GM12892 (cell line): ENCODE measurements at regions not wholly inside any gene's neighbourhood (a gene's known extent, or its start where the extent isn't known, plus 50 kb on each side); places are given as distances from the start of the nearest gene placed in this dataset.

ENCODE experiments used
- DNase-seq: peaks from one replicate; pipeline ENCODE4 v3.0.0; 2011; ENCODE audit not compliant: insufficient read length
- FAIRE-seq: peaks from 2 replicates; lab custom pipeline; 2011; peaks lifted over from hg19 to GRCh38; lab: Jason Lieb, UNC
- POLR2A ChIP-seq: IDR thresholded peaks from 2 replicates; pipeline ENCODE4 v1.6.1; 2011; ENCODE audit warnings: low read depth, low read length, control low read depth
- POLR2AphosphoS5 ChIP-seq: IDR thresholded peaks from 2 replicates; pipeline ENCODE4 v1.6.1; 2011; ENCODE audit warnings: low read depth, low read length, control low read depth
- TAF1 ChIP-seq: IDR thresholded peaks from 2 replicates; pipeline ENCODE4 v1.6.1; 2011; ENCODE audit warnings: low read depth, mild to moderate bottlenecking, control low read depth, low read length, borderline replicate concordance

DNA sequence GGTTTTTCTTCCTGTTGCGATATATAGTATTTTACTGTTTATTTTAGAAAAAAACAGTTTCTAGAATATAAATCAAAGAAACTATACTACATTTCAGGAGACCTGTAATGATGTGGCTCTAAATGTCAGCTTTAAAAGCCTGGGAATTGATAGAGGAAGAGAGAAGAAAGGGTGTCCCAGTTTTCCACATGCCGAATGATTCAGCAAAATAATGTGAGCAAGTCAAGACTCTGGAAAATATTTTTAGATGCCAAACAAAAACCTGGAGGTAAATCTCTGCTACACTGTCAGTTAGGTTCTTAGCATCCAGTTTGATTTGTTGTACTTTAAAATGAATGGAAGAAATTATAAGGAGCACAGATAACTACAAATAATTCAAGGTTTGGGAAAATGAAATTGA is 67.1 kb upstream of the DSG1 start:
- TF ChIP-seq TAF1 (no peak), POLR2AphosphoS5 (no peak), POLR2A (no peak)
- no peak for DNase-seq
- FAIRE-seq = no peak

GRCh38 chr18:31252522-31252921 is 65.4 kb upstream of the DSG1 start:
- DNase-seq (no peak), FAIRE-seq (peak; percentile 87)
- no peak for TF ChIP-seq TAF1
- TF ChIP-seq POLR2AphosphoS5 = no peak
- no peak for TF ChIP-seq POLR2A

GRCh38 chr18:31255953-31256352 is 62.0 kb upstream of the DSG1 start:
- TF ChIP-seq POLR2AphosphoS5 (no peak), TAF1 (no peak), POLR2A (no peak)

DNA sequence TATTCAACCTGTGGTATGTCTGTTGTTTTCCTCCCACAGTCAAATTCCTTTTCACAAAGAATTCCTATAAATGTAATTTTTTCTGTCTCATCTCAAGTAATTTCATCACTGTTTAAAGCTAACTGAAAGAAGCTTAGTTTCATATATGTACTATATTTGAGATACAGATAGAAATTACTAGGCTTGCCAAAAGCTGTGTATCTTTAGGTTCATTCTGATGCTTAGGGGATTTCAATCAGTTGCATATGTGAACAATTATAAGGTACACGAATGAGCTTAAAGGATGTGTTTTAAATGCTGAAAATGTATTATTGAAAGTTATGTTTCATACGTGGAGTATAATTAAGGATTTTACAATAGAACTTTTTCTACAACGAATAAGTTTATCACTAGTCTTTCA is 59.2 kb upstream of the DSG1 start:
- no peak for DNase-seq
- TF ChIP-seq TAF1 = no peak
- TF ChIP-seq POLR2A = no peak
- no peak for FAIRE-seq

More at GRCh38 chr18:31255953-31256352, 62.0 kb upstream of the DSG1 start:
- no peak for DNase-seq
- FAIRE-seq = peak; percentile 57

DNA sequence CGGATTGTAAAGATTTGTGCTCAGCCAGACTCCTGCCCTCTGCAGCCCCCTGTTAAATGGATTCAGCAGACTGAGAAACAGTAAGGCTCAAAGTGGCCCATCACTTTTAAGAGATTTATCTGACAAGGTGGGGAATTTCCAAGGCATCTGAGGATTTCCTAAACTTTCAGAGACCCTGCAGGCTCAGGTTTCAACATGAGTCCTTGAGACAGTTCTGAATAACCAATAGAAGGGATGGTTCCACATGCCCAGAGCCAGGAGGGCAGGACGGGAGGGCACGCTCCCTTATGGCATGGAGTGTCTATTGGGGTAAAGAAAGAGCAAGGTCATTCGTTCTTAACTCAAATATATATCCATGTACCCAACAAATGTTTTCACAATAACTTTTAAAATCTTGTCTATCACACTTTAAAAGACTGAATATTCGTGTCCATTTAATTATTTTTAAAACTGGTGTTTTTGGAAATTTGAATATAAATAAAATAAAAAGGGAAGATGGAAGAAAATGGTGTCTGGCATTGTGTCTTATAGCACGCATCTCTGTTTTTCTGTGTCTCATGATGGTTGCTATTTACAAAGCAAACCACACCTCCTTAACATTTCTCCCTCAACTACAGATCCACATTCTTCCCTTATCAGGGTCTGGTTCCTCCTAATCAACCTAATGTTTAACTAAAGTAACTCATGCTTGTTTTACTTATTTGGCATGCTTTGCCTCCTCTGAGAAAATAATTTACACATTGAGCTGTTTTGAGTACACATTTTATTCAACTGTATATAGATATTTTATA is 56.0 kb upstream of the DSG1 start:
- FAIRE-seq = peak; percentile 60
- DNase-seq = no peak
- TF ChIP-seq TAF1 (peak; percentile 31; the same call in 1 of the 2 replicates), POLR2A (no peak), POLR2AphosphoS5 (no peak)

GRCh38 chr18:31267823-31268481 is 50.0 kb upstream of the DSG1 start:
- FAIRE-seq = peak; percentile 87
- no peak for TF ChIP-seq TAF1
- TF ChIP-seq POLR2A = no peak
- no peak for TF ChIP-seq POLR2AphosphoS5

More at GRCh38 chr18:31267823-31268481, 50.0 kb upstream of the DSG1 start:
- DNase-seq = no peak
